PC-3 (cell line): ENCODE measurements at regions not wholly inside any gene's neighbourhood (a gene's known extent, or its start where the extent isn't known, plus 50 kb on each side); places are given as distances from the start of the nearest gene placed in this dataset.

Experiments used
- EZH2 ChIP-seq: fragments of 300-600 bp; sonication (generic); IDR thresholded peaks from one replicate; pipeline ENCODE4 v1.6.1; 2017; ENCODE audit warnings: antibody characterized with exemption, mild to moderate bottlenecking, low read length; ENCODE audit not compliant: unreplicated experiment
- EZH2phosphoT487 ChIP-seq: fragments of 300-600 bp; sonication (generic); IDR thresholded peaks from 2 replicates; pipeline ENCODE4 v1.6.1; 2018; ENCODE audit warnings: mild to moderate bottlenecking, antibody characterized with exemption, low read length, borderline replicate concordance
- TF ChIP-seq, protein P1 (sequence below): fragments of 300-600 bp; sonication (generic); conservative IDR thresholded peaks from 2 replicates; pipeline ENCODE4 v1.5.1; 2017; ENCODE audit warnings: antibody characterized with exemption, low read depth, mild to moderate bottlenecking, low read length

DNA sequence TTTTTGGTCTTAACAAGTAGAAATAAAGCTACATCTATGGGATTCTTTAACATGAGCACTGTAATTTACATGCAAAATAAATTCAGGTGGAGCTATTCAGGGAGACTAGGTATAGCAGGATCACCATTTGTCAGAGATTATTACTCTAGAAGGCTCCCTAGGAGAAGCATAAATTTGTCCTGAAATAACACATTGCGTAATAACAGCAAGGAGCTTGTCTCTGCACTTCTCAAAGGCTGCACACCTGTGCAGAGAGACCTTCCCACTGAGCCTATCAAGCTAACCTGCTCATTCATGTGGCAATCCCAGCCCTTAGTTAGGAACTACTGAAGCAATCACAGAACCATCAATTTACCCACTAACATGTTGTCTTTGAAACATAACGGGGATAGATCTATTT, 437.4 kb upstream of the MC4R start:
- TF ChIP-seq EZH2: no peak
- TF ChIP-seq, protein P1, sequence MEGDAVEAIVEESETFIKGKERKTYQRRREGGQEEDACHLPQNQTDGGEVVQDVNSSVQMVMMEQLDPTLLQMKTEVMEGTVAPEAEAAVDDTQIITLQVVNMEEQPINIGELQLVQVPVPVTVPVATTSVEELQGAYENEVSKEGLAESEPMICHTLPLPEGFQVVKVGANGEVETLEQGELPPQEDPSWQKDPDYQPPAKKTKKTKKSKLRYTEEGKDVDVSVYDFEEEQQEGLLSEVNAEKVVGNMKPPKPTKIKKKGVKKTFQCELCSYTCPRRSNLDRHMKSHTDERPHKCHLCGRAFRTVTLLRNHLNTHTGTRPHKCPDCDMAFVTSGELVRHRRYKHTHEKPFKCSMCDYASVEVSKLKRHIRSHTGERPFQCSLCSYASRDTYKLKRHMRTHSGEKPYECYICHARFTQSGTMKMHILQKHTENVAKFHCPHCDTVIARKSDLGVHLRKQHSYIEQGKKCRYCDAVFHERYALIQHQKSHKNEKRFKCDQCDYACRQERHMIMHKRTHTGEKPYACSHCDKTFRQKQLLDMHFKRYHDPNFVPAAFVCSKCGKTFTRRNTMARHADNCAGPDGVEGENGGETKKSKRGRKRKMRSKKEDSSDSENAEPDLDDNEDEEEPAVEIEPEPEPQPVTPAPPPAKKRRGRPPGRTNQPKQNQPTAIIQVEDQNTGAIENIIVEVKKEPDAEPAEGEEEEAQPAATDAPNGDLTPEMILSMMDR: no peak
- TF ChIP-seq EZH2phosphoT487: no peak
